ENCODE measurements at regions not wholly inside any gene's neighbourhood (a gene's known extent, or its start where the extent isn't known, plus 50 kb on each side); places are given as distances from the start of the nearest gene placed in this dataset.
"Not testable (repeated sequence)": the region's sequence is repeated elsewhere in the genome, so short reads cannot be mapped to it uniquely, and the experiment has no call there.

DNA sequence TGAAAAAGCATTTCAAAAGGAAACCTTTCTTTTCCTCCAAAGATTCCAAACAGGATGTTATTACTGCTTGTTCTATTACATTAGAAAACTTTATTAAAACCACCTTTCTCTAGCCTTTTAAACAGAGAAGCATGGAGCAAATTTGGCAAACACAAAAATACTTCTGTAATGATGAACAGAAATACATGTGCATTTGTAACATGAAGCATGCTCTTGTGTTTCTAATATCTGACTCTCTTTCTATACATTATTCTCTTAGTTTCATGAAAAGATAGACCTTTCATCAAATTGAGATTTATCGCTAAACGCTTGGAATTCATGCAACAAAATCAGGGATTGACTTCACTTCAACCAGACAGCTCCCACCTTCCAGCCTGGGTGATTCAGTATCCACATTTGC, 152.8 kb upstream of the IRS2 start:
- no peak for DNase-seq (ENCODE audit: low spot score)

- DNase-seq (ENCODE audit: low spot score): no peak
Observed at GRCh38 chr13:109938255-109938936, 152.0 kb upstream of the IRS2 start.

DNA sequence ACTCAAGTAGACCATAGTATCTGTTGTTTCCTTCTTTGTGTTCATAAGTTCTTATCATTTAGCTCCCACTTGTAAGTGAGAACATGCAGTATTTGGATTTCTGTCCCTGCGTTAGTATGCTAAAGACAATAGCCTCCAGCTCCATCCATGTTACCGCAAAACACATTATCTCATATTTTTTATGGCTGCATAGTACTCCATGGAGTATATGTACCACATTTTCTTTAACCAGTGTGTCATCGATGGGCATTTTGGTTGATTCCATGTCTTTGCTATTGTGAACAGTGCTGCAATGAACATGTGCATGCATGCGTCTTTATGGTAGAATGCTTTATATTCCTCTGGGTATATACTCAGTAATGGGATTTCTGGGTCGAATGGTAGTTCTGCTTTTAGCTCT, 148.1 kb upstream of the IRS2 start:
- DNase-seq (ENCODE audit: low spot score): not testable (repeated sequence)

DNA sequence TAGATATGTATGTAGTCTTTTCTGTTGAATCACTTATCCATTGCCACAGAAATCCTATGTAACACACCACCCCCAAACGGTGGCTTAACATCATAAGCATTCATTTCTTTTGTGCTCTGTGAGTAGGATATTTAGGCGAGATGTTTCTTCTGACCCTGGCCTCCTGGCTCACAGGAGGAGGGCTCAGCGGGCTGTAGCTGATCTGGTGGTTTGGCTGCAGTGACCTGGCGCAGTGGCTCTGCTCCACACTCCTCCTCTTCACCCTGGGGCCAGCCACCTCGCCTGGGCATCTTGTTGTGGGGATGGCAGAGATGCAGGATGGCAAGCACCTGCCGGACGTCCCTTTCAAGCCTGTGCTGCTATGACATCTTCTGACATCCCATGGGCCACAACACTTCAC, 147.1 kb upstream of the IRS2 start:
- no peak for DNase-seq (ENCODE audit: low spot score)

DNA sequence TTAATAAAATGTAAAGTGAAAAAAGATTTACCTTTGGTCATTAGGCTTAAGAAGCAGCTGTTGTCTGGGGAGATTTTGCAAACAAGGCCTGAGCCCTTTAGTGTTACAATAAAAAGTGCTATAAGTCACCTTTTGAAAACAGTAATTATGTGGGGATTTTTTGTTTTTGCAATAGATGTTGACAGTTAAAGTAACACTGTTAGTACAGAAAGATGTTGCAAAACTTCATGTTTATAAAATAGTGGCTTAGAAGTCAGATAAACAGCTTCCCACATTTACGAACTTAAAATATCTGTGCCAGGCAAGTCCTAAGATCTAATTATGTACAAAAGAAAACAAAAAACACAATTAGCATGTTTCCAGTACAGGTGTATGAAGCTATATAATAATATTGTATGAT, 138.0 kb upstream of the IRS2 start:
- DNase-seq (ENCODE audit: low spot score): no peak

- DNase-seq (ENCODE audit: low spot score): no peak
Observed at GRCh38 chr13:109922518-109922917, 136.1 kb upstream of the IRS2 start.

GRCh38 chr13:109919715-109920375, 133.5 kb upstream of the IRS2 start:
- DNase-seq (ENCODE audit: low spot score): no peak

GRCh38 chr13:109918179-109918711, 131.9 kb upstream of the IRS2 start:
- DNase-seq (ENCODE audit: low spot score): peak; percentile 14

DNA sequence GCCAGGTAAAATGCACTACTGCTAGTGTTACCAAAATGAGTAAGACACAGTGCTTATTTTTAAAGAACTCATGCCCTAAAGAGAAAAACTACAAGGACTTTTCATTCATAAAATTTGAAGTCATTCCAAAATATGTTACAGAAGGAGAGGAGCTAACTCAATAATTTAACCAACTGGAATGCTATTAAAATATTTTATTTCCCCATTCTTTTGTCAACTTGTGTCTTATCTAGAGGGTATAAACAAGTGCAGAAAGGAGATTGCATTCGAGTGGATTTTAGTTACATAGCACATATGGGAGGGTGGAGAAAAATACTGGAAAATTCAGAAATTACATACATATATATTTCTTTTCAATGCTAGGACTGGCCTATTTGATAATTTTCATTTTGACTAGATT, 131.0 kb upstream of the IRS2 start:
- DNase-seq (ENCODE audit: low spot score): no peak

DNA sequence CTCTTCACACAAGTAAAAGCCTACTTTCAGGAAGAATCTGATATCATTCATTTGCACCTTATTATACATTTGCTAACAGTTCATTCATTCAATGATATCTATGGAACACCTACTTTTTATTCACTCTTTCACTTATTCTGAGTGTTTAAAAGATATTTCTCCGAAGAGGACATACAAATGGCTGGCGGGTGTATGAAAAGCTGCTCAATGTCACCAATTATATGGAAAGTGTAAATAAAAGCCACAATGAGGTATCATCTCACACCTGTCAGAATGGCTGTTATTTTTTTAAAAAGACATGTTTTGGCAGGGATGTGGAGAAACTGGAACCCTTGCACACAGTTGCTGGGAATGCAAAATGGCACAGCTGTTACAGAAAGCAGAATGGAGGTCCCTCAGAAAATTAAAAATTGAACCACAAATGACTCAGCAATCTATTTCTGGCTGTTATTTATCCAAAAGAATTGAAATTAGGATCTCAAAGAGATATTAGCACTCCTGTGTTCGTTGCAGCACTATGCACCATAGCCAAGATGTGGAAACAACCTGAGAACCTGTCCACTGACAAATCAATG, 127.6 kb upstream of the IRS2 start:
- no peak for DNase-seq (ENCODE audit: low spot score)

DNA sequence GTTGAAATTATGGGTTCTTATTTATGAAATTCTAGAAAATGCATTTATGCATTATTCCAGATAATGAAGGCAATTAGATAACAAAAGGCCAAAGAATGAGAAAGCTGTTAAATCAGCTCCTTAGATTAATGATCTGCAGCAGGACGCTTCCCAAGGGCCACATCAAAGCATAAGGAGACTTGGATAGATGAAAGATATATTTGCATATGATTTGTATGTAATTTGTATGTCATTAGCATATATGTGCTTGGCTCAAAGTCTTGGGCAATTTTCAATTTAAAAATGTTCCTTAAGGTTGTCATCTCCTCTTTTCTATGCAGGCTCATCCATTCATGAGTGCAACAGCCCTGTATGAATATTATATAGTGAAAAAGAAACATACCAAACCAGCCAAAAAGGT, 126.8 kb upstream of the IRS2 start:
- DNase-seq (ENCODE audit: low spot score): no peak

DNA sequence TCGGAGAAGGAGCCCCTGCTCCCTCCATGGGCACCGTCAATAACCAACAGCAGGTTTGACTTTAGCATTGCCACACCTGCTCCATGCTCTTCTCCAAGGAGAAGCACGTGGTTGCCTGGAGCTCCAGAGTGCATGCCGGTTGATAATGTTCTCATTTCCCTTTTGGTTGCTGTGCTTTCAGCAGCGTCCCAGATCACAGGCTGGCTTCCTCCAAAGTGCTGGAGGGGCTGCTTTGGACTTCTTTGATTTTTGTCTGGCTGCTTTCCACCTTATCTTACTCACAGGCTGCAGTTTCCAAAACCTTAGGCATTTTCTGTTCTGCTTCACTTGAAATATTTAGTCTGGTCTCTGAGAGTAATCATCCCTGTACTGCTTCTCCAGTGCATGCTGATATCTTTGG, 123.8 kb upstream of the IRS2 start:
- DNase-seq (ENCODE audit: low spot score): no peak

GRCh38 chr13:109906976-109907375, 120.6 kb upstream of the IRS2 start:
- DNase-seq (ENCODE audit: low spot score): no peak

DNA sequence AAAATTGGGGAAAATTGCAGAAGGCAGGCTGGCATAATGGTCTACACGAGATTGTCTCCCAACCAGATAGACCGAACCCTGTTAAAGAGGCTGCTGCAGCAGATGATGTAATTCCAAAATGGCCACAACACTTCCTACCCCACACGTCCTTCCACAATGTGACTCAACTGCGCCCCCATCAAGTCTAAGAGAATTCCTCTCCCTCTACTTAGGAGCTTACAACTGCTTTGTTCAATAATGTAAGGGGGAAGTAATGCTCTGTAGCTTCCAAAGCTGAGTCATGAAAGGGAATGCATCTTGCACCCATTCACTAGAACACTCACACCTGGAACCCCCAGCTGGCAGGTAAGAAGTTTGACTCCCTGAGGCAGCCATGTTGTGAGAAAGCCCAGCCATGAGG, 117.8 kb upstream of the IRS2 start:
- DNase-seq (ENCODE audit: low spot score): no peak

DNA sequence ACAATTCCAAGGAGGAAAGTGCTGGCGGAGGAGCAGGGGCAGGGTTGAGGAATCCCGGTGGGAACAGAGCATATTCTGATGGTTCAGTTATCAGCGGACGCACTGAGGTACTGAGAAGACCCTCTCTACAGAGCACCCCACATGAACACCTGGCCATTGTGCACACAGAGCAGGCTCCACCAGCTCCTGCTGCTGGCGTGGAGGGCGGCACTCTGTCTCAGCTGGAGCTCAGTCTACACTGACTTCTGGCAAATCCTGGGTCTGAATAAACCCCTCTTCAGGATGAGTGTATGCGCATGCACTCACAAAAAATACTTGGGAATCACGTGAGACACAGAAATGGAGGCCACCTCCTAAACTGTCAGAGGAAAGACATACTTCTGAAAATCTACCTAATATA, 114.4 kb upstream of the IRS2 start:
- no peak for DNase-seq (ENCODE audit: low spot score)

DNA sequence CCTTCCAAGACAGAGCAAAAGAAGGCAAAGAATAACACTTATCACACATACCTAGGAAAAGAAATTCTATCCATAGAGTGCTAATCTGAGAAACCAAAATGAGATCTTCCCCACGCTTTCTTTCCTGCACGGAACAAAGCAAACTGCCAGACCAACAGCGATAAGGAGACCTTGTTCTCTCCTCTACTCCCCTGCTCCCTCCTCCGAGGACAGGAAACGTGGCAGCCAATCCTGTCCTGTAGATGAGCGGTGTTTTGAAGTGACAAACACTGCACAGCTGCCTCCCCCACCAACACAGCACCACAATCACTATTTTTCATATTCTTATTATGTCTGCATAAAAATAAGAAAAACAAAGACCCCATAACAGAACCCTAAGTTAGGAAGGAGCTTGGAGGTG, 113.9 kb upstream of the IRS2 start:
- DNase-seq (ENCODE audit: low spot score): no peak

GRCh38 chr13:109899748-109900147, 113.4 kb upstream of the IRS2 start:
- DNase-seq (ENCODE audit: low spot score): no peak

DNA sequence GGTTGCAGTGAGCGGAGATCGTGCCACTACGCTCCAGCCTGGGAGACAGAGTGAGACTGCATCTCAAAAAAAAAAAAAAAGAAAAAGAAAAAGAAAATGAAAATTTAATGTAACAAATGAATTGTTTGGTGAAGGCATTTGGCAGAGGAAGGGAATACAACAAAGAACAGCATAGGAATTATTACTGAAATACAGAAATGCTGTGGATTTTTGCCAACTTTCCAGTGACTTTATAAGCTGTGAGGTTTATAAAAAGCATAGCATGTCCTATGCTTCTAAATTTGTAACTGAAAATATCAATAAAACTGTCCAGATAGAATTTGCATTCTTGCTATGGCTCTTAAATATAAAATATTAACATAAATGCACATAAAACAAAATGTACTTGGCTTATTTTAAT, 112.9 kb upstream of the IRS2 start:
- DNase-seq (ENCODE audit: low spot score): no peak

- no peak for DNase-seq (ENCODE audit: low spot score)
Observed at GRCh38 chr13:109897988-109898624, 111.7 kb upstream of the IRS2 start.

GRCh38 chr13:109892101-109892500, 105.7 kb upstream of the IRS2 start:
- no peak for DNase-seq (ENCODE audit: low spot score)

DNA sequence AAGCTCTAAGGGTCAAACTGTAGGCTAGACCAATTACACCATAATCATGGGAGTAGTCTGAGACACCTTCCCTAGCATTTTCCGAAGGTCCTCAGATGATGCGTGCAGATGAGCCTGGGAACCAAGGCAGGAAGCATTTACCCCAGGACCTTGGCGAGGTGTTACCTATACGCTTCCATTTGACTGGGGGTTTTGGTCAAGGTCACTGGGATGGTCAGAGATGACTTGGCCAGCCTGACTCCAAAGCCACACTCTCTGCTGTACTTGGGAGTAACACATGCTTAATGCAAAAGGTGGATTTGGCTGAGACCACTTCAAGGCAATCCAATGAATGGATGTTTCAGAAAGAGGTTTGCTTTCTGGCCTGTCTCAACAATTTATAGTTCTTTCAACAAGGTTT, 98.9 kb upstream of the IRS2 start:
- DNase-seq (ENCODE audit: low spot score): no peak

DNA sequence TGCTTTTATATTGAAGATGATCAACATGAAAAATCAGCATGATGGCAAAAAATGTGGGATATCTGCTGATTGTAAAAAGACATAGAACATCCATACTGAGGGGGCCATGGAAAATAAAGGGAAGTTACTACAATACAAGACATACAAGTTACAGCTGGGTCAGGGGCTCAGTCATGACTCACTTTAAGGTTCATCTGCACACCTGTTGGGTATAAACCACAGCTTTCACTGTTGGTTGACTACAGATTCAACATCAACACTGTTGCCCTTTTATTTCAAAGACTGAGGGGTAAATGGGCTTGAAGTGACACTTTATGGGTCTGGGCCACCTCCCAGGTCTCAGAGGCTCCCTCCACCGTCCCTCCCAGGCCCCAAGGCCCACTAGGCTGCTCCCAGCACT, 98.1 kb upstream of the IRS2 start:
- DNase-seq (ENCODE audit: low spot score): no peak
